GM18873 (cell line): ENCODE measurements at regions not wholly inside any gene's neighbourhood (a gene's known extent, or its start where the extent isn't known, plus 50 kb on each side); places are given as distances from the start of the nearest gene placed in this dataset.
"Not testable (repeated sequence)": the region's sequence is repeated elsewhere in the genome, so short reads cannot be mapped to it uniquely, and the experiment has no call there.

ENCODE experiments used
- ATAC-seq: cut with Tn5 transposase; IDR thresholded peaks from one replicate; pipeline ENCODE4 v1.9.1; 2021; ENCODE audit warnings: mild to moderate bottlenecking, moderate library complexity, moderate number of reproducible peaks; ENCODE audit not compliant: unreplicated experiment, low FRiP score

GRCh38 chr21:5013455-5014304, 5507.7 kb upstream of the TPTE start:
- ATAC-seq, result not testable (repeated sequence)

GRCh38 chr21:5015187-5015586, 5506.2 kb upstream of the TPTE start:
- not testable (repeated sequence) for ATAC-seq

DNA sequence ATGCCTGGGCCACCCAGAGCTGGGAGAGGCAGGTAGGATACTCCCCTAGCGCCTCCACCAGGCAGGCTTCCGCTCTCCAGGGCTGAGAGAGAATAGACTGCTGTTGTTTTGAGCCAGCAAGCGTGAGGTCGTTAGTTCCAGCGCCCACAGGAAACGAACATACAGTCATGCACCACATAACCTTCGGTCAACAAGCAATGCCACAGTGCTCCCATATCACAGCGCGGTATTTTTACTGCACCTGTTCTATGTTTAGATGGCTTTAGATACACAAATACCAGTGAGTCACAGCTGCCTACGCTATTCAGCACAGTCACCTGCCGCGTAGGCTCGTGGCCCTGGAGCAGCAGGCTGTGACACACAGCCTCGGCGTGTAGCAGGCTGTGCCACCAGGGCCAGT, 5502.3 kb upstream of the TPTE start:
- ATAC-seq, result peak; percentile 68

DNA sequence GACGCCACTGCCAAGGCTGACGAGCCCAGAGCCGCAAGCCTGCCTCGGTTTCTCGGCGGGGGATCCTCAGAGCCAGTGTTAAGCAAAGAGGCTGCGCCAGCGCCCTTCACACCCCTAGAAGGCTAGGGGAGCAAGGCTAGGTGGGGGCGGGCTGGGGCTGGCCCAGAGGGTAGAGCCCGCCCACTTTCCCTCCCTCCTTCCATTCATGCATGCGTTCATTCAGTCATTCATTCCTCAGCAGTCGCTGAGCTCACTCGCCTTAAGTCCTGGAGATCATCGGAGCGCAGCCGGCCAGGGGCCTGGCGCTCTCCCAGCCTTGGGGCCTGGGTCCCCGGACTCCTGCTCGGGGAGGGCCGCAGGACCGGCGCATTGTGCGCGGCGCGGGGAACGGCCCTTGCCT, 5499.6 kb upstream of the TPTE start:
- ATAC-seq, result not testable (repeated sequence)

DNA sequence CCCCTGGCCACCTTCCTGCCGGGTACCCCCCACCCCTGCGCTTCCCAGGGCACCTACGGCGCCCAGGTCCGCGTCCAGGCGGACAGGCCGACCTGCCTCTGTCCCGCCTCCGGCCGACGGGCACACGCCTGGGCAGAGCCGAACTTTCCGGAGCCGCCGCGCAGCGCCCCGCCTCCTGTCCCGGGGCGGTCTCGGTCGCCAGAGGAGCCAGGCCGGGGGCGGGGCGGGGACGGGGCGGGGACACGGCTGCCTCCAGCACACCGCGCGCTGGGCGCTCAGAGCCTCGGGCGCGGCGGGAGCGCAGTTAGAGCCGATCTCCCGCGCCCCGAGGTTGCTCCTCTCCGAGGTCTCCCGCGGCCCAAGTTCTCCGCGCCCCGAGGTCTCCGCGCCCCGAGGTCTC, 5499.1 kb upstream of the TPTE start:
- ATAC-seq, result not testable (repeated sequence)

GRCh38 chr21:5022748-5023147, 5498.6 kb upstream of the TPTE start:
- not testable (repeated sequence) for ATAC-seq

DNA sequence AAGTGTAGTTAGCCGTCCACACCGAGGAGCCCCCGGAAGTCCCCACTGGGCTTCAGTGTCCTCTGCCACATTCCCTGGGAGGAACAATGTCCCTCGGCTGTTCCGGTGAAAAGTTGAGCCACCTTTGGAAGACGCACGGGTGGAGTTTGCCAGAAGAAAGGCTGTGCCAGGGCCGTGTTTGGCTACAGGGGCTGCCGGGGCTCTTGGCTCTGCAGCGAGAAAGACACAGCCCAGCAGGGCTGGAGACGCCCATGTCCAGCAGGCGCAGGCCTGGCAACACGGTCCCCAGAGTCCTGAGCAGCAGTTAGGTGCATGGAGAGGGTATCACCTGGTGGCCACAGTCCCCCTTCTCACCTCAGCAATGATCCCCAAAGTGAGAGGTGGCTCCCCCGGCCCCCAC, 5486.2 kb upstream of the TPTE start:
- not testable (repeated sequence) for ATAC-seq

DNA sequence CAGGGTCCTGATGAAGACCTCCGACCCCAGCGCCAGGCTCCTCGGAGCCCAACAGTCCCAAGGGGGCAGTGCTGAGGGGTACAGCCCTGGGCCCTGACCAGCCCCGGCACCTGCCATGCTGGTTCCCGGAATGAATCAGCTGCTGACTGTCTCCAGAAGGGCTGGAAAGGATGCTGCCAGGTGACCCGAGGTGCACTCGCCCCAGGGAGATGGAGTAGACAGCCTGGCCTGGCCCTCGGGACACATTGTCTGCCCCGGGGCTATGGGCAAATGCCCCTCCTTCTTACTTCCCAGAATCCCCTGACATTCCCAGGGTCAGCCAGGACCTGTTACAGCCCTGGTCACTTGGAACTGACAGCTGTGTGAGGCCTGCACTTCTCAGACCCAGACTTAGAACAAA, 5485.8 kb upstream of the TPTE start:
- ATAC-seq, result not testable (repeated sequence)

DNA sequence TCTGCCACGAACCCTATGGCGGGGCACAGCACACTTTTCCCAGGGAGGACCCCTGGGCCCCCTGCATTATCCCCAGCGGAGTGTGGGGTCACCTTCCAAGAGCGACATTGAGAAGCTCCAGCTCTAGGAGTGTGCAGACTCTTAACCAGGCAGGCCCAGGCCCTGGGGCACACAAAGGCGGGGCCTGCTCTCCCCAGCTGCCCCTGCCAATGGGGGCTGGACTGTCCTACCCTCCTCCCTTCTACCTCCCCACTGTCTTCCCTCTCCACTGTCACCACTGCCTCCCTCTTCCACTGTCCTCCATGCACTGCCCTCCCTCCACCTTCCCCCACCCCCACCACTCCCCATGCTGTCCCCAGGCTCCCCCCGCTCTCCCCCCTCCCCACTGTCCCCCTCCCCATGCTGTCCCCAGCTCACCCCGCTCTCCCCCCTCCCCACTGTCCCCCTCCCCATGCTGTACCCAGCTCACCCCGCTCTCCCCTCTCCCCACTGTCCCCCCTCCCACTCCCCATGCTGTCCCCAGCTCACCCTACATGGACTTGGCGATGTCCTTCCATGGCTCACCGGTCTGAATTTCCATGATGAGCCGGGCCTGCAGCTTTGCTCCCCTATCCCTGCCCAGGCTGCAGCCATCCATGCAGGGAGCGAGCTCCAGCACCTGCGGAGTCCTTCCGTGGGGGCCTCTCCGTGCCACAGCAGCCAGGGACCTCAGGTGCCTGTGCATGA, 5483.6 kb upstream of the TPTE start:
- not testable (repeated sequence) for ATAC-seq

DNA sequence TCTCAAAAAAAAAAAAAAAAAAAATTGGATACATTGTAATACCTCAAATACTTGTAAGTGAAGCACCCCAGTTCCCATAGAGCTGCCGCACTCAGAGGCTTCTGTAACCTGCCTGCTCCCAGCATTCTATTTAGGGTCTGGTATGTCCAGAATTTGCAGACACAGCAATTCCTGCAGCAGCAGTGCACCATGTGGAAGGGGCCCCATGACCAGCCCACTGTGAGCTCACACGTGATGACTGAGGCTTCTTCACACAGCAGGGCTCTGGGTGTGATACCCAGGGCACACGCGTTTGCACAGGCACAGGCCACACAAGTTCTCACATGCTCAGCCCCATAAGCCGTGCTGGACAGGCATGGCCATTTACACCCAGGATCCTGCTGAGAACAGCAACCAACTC, 5481.5 kb upstream of the TPTE start:
- not testable (repeated sequence) for ATAC-seq

- not testable (repeated sequence) for ATAC-seq
Observed at GRCh38 chr21:5042583-5042982, 5478.8 kb upstream of the TPTE start.

DNA sequence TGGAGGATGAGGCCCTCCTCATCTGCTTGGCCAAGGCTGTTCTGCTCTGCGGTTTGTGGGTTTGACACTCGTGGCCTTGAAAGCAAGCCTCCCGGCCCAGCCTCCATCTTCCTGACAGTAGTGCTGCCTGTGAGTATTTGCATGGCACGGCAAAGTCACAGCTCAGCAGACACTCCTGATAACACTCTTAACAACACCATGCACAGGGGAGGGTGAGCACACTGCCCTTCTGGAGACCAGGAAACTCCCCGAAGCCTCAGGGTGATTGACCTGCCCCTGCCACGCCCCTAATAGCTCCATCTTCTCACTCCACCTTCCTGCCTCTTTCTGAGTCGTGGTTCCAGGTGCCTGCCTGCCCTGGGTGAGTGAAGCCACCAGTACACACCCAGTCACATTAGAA, 5476.6 kb upstream of the TPTE start:
- ATAC-seq, result not testable (repeated sequence)

- not testable (repeated sequence) for ATAC-seq
Observed at GRCh38 chr21:5051303-5052018, 5469.9 kb upstream of the TPTE start.

DNA sequence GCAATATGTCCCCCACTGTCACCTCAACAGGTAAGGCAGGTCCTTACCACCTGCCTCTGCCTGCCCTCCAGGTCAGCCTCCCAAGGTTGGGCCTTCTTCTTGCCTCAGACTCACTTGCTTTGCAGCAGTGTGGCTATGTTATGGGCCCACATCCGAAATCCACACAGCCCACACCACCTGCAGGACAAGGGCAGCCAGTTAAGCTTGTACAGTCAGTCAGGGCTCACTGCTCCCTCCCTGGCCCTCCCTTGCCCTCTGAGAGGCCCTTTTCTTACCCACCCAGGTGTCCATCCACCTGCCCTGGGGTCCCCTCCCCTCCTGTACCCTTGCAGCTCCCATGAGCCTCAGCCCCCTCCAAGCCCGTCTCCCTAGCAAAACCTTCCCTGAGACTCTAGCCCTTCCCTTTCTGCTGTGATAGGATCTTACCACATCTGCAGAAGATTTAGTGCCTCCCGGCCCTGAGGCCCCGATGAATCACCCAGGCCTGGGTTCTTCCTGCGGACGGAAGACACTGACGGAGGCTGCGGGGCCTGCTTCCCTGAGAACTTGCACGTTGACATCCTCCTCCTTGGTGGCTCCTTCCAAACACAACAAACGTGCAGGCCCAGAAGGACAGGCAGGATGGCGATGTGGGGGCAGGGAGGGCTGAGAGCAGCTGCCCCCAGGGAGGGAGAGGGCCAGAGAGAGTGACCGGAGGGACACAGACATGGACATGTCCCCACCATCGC, 5466.2 kb upstream of the TPTE start:
- ATAC-seq, result not testable (repeated sequence)

DNA sequence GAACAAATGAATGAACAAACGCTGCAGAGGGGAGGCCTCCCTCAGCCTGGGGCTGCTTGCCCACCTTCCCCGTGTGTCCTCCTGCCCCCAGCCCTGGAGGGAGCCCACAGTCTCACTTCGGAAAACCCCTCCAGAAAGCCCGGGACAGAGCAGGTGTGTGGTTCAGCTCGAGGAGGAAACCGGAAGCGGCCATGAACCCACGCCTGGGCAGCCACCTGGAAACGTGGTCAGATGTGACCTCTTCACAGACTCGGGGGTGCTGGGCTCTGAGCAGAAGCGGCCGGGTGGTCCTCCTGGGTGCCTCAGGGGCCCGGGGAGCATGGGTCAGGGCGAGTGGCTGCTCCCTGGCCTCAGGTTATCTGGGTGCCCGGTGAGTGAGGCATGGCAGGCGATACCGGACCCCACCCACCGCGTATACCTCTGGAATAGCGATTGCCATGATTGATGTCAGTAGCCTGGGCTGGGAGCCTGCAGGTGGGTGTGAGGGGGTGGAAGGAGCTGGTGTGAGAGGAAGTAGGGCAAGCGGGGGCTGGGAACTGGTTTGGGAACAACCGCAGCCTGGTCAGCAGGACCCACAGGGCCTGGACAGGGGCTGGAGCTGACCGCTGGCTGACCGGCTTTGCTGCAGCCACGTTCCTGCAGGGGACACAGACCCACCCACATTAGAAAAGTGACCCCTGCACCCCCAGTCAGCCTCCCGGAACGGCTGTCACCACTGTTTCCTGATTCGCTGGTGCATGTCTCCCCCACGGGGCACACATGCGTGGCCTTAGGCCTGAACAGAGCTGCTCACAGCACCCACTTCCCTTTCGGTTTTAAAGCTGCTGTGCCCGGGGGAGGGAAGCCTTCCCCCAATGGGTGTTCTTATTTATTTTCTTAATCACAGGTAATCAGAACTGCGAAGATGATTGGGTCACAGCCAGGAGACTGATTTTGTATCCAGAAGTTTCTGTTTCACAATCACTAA, 5465.1 kb upstream of the TPTE start:
- ATAC-seq, result not testable (repeated sequence)

DNA sequence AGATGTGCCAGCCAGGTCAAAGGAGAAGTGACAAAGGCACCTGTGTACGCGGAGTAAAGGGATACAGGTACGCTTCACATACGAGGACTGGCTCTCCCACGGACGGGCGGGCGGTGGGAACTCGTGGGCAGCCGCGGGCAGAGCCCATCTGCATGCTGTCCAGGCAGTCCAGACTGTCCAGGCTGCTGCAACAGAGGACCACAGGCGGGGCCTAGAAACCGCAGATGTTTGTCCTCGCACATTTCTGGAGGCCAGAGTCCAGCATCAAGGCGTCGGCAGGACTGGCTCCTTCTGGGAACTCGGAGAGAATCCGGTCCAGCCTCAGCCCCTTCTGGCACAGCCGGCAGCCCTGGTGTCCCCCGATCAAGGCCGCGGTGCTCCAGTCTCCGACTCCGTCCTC, 5464.3 kb upstream of the TPTE start:
- not testable (repeated sequence) for ATAC-seq

DNA sequence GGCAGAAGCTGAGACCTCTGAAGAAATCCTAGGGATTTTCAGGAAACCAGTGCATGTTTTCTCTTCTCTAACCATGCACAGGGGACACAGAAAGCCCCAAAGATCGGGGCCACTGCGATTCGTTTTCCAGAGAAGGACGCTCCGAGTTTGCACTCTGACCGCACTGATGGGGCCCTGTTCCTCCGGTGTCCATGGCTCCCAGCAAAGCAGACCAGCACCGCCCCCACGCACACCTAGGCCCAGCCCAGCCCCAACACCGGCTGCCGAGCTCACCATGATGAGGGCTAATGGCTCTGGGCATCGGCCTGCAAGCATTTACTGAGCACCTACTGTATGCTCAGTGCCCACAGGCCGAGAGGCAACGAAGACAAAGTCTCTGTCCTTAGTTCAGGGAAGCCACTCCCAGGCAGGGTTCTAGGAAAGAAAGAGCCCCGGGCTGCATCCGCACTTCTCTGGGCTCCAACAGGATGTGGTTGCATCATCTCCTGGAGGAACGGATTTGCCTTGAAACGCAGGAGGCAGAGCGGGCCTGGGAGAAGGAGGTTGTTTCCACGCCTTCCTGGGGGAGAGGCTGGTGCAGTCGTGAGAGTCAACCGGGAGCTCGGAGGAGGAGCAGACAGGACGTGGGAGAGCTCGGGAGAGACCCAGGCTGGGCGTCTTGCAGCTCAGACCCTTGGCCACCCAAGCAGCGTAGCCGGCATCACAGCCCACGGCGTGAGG, 5460.9 kb upstream of the TPTE start:
- not testable (repeated sequence) for ATAC-seq

- ATAC-seq, result not testable (repeated sequence)
Observed at GRCh38 chr21:5064581-5065142, 5456.7 kb upstream of the TPTE start.
